Gastroesophageal sphincter (tissue), 4 donors: ENCODE measurements at regions not wholly inside any gene's neighbourhood (a gene's known extent, or its start where the extent isn't known, plus 50 kb on each side); places are given as distances from the start of the nearest gene placed in this dataset.

Source experiments
- ATAC-seq: fragments of 150-250 bp; one replicate; pipeline ENCODE4 v1.9.1; 2016; ENCODE audit warnings: mild to moderate bottlenecking, moderate library complexity
- H3K27ac ChIP-seq, 4 donors: fragments of 200-600 bp; sonication (generic) in 3 of 4; 1 replicate in 3 of 4; 2 replicates in 1 of 4; pipeline ENCODE4 v1.5.1; 2016 to 2019
- H3K27me3 ChIP-seq: fragments of 200-600 bp; sonication (generic); one replicate; pipeline ENCODE4 v1.5.1; 2019
- H3K36me3 ChIP-seq, 2 donors: fragments of 200-600 bp; sonication (generic); one replicate each; pipeline ENCODE4 v1.5.1; 2019; ENCODE audit warnings: control low read depth in 1 of 2
- H3K4me1 ChIP-seq, 3 donors: fragments of 200-600 bp; sonication (generic); 1 replicate in 2 of 3; 2 replicates in 1 of 3; pipeline ENCODE4 v1.5.1; 2016 to 2019; ENCODE audit warnings: control low read depth in 2 of 3
- H3K4me3 ChIP-seq, 2 donors: fragments of 200-600 bp; sonication (generic); one replicate each; pipeline ENCODE4 v1.5.1; 2019; ENCODE audit warnings: mild to moderate bottlenecking in 1 of 2, moderate library complexity in 1 of 2
- H3K9me3 ChIP-seq, 3 donors: fragments of 200-600 bp; sonication (generic); one replicate each; pipeline ENCODE4 v1.5.1; 2017 to 2019; ENCODE audit warnings: control low read depth in 2 of 3
- EP300 ChIP-seq: sonication (generic); formaldehyde crosslinking; IDR thresholded peaks from one replicate; pipeline ENCODE4 v1.6.1; 2017; ENCODE audit warnings: antibody characterized with exemption, mild to moderate bottlenecking
- POLR2A ChIP-seq, 2 donors: fragments of 450-650 bp; IDR thresholded peaks; one replicate each; pipeline ENCODE4 v1.6.1; 2017; ENCODE audit warnings: antibody characterized with exemption in 2 of 2, mild to moderate bottlenecking in 2 of 2, moderate library complexity in 1 of 2
- POLR2AphosphoS5 ChIP-seq: sonication (generic); formaldehyde crosslinking; IDR thresholded peaks from one replicate; pipeline ENCODE4 v1.6.1; 2017; ENCODE audit warnings: antibody characterized with exemption
- WGBS, 2 donors: methylation state at CpG; one replicate each; pipeline ENCODE4 v1.1.5; 2018; ENCODE audit warnings: low coverage in 1 of 2; 5-methylcytosine and 5-hydroxymethylcytosine counted together
- TF ChIP-seq, protein P1 (sequence below), 4 experiments: fragments of 200-600 bp in 2 of 4; fragments of 450-650 bp in 2 of 4; sonication (generic) in 1 of 4; IDR thresholded peaks; one replicate each; pipeline ENCODE4 v1.5.1; 2017 to 2019; ENCODE audit warnings: antibody characterized with exemption in 4 of 4, mild to moderate bottlenecking in 2 of 4, moderate library complexity in 2 of 4

DNA sequence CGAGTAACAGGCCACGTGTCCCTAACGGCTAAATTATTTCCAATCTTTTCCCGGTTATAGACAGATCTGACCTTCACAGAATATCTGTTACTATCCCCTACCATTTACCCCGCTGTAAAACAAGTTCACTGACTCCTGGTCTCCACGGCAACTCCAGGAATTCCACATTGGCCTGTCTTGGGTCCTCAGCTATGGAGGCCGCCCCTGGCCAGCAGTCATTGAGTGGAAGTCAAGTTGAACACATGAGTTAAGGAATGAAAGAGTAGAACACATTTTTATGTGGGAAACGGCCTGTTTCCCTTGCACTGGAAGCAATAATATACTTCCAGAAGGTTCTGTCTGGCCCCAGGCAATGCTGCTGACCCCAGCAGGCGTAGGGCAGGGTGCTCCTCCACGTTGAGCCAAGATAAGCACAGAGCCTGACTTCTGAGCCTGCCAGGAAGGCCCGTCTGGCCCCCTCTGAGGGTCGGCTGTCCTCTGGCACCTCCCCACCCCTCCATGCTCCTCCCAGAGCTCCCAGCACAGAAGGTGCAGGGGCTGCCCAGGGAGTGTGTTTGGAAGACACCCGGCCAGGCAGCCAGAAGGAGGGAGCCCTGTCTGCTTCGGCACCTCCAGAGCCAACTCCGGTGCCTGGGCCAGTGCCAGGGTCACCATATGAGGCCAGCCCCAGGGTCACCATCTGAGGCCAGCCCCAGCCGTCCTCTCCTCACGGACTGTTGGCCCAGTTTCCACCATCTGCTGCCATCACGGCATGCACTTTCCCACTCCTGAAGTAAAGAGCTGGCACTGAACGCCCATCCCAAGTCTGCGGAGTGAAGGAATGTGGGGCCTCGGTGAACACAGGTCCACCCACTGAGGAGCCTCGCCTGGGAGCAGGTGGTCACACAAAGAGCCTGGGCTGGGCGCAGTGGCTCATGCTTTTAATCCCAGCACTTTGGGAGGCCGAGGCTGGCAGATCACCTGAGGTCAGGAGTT, 813.2 kb downstream of the BRD1 start:
- Histone ChIP-seq H3K27ac (no peak overlapping the region), H3K36me3 (no peaks in the 10 kb centered on the region), H3K4me3 (no peak overlapping the region), H3K9me3 (no peaks in the 10 kb centered on the region), H3K27me3 (peaks cover 51% of the 10 kb centered on the region), H3K4me1 (peaks cover 0 to 10% (median 0%) of the 10 kb centered on the region in 3 donors)
- 75% methylated on average over 7 of the region's 24 CpGs; no CpG with 5 or more reads in 1 of the 2 donors for WGBS, 2 donors
- TF ChIP-seq POLR2AphosphoS5, result no peak
- no peak for TF ChIP-seq POLR2A (IDR thresholded peaks at IDR 0.05)
- no peak for TF ChIP-seq EP300
- TF ChIP-seq, protein P1, sequence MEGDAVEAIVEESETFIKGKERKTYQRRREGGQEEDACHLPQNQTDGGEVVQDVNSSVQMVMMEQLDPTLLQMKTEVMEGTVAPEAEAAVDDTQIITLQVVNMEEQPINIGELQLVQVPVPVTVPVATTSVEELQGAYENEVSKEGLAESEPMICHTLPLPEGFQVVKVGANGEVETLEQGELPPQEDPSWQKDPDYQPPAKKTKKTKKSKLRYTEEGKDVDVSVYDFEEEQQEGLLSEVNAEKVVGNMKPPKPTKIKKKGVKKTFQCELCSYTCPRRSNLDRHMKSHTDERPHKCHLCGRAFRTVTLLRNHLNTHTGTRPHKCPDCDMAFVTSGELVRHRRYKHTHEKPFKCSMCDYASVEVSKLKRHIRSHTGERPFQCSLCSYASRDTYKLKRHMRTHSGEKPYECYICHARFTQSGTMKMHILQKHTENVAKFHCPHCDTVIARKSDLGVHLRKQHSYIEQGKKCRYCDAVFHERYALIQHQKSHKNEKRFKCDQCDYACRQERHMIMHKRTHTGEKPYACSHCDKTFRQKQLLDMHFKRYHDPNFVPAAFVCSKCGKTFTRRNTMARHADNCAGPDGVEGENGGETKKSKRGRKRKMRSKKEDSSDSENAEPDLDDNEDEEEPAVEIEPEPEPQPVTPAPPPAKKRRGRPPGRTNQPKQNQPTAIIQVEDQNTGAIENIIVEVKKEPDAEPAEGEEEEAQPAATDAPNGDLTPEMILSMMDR (IDR thresholded peaks at IDR 0.05), result no peak
- ATAC-seq, result no peak

DNA sequence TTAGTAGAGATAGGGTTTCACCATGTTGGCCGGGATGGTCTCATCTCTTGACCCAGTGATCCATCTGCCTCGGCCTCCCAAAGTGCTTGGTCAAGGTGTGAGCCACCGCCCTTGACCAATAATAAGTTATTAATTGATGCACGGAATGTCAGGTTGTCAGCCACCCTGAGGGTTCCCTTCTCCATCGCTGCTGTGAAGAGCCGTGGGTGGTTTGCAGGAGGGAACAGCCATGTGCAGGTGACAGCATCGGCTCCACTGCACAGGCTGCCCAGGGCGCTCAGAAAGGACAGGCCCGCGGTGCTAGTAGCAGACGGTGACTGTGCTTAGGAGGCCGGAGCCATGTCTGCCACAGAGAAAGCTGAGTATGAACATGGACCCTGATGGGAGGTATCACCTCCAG, 814.0 kb downstream of the BRD1 start:
- WGBS, 2 donors, result 60 to 95% methylated on average over 1 to 4 of the region's 12 CpGs
- TF ChIP-seq POLR2AphosphoS5 (no peak), EP300 (no peak), POLR2A (IDR thresholded peaks at IDR 0.05) (no peak)
- TF ChIP-seq, protein P1 (IDR thresholded peaks at IDR 0.05), result no peak

GRCh38 chr22:49012712-49013395, 814.8 kb downstream of the BRD1 start:
- H3K27me3 ChIP-seq, result peaks cover 66% of the 10 kb centered on the region
- no peak overlapping the region for H3K27ac ChIP-seq
- 26 to 27% methylated on average over 8 to 9 of the region's 12 CpGs for WGBS, 2 donors
- peaks cover 0 to 10% (median 0%) of the 10 kb centered on the region in 3 donors for H3K4me1 ChIP-seq
- H3K4me3 ChIP-seq, result no peak overlapping the region
- ATAC-seq, result no peak
- TF ChIP-seq POLR2AphosphoS5 (no peak), POLR2A (IDR thresholded peaks at IDR 0.05) (no peak), EP300 (no peak)
- TF ChIP-seq, protein P1 (IDR thresholded peaks at IDR 0.05), result no peak
- H3K36me3 ChIP-seq, result no peaks in the 10 kb centered on the region
- no peaks in the 10 kb centered on the region for H3K9me3 ChIP-seq

More for the DNA sequence above, 814.0 kb downstream of the BRD1 start:
- Histone ChIP-seq H3K4me3 (no peak overlapping the region), H3K4me1 (peaks cover 0 to 10% (median 0%) of the 10 kb centered on the region in 3 donors), H3K27me3 (peaks cover 59% of the 10 kb centered on the region), H3K27ac (no peak overlapping the region), H3K9me3 (no peaks in the 10 kb centered on the region), H3K36me3 (no peaks in the 10 kb centered on the region)
- ATAC-seq, result no peak

GRCh38 chr22:49011769-49012648, 815.7 kb downstream of the BRD1 start:
- Histone ChIP-seq H3K4me3 (no peak overlapping the region), H3K36me3 (no peaks in the 10 kb centered on the region), H3K9me3 (no peaks in the 10 kb centered on the region), H3K4me1 (peaks cover 0 to 10% (median 0%) of the 10 kb centered on the region in 3 donors), H3K27me3 (peaks cover 65% of the 10 kb centered on the region), H3K27ac (no peak overlapping the region)
- TF ChIP-seq POLR2A (IDR thresholded peaks at IDR 0.05), result no peak
- TF ChIP-seq POLR2AphosphoS5, result no peak
- no peak for TF ChIP-seq EP300
- TF ChIP-seq, protein P1 (IDR thresholded peaks at IDR 0.05), result no peak
- WGBS, 2 donors, result 67 to 74% methylated on average over 5 to 9 of the region's 16 CpGs
- ATAC-seq, result no peak
